COLO668 (cell line): ENCODE measurements at regions not wholly inside any gene's neighbourhood (a gene's known extent, or its start where the extent isn't known, plus 50 kb on each side); places are given as distances from the start of the nearest gene placed in this dataset.

Experiments
- DNase-seq: peaks from one replicate; lab custom pipeline; 2025; ENCODE audit not compliant: unreplicated experiment; lab: John Stamatoyannopoulos, UW

DNA sequence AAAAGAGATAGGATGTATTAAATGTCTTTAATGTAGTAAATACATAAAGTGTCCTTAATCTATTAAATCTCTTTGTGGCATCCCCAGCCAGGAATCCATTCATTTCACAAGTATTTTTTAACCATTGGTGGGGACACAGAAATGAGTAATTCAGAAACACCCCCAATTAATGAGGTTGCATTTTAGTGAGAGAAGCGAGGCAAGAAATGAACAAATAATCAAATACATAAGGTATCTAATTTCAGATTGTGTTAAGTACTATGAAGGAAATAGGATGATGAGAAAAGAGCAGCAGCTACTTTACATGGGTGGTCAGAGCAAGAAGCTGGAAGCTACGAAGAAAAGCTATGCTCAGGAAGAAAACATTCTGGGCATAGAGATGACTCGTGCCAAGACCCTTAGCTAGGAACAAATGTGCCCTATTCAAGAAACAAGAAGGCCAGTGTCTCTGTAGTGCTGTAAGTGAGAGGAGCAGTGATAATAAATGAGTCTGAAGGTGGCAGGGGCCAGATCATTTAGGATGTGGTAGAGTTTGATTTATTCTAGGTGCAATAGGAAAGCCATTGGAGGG lies 60.5 kb upstream of the IGF1 start:
- DNase-seq = no peak

DNA sequence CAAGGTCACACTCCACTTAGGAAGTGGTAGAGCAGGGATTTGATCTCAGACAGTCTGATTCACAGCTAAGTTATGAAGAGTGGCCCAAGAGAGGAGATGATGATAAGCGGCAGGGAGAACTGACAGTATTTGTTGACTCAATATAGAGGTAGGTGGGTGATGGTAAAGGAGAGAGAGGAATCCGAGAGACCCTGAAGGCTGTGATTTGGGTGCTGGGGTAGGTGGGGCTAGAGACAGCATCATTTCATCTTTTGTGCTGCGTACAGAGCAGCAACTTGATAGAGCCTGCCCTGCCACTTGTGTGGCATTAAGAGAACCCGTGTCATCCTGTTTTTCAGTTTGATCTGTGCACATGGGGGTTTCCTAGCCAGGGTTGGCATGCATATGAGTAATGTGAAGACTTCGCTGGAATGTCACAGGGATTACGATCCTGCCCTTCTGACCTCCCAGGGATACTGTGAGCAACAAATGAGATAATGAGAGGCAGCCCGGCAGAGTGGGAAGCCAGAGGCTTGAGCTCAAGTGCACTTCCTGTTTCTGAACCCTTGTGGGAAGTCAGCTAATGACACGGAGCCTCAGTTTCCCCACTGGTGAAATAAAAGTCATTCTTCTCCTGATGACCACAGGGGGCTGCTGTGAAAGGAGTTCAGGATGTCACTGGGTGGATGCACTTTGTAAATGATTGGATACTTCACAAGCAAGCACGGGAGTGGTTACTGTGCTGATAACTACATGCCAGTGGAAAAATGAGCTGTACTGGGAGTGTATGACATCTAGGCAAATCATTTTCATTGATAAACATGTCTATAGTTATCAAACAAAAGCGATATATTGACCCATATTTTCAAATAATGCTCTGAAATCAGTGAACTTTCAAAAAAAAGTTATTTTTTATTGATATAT lies 59.5 kb upstream of the IGF1 start:
- DNase-seq = no peak

DNA sequence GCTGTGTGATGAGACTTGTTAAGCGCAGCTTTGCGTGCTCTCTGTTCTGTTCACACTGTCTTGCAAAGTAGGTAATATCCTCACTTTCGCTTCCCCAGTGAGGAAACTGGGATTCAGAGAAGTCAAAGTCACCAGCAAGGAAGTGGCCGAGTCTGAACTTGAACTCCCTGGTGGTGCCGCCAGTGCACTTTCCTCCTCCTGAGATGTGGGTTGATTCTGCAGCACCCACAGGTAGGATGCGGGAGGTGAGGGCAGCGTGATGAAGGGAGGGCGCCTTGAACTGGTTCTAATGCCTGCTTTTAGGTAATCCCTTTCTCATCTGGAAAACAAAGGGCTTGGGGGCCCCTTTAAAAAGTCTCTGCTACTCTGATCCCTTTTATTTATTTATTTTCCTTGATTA lies 54.9 kb upstream of the IGF1 start:
- no peak for DNase-seq

DNA sequence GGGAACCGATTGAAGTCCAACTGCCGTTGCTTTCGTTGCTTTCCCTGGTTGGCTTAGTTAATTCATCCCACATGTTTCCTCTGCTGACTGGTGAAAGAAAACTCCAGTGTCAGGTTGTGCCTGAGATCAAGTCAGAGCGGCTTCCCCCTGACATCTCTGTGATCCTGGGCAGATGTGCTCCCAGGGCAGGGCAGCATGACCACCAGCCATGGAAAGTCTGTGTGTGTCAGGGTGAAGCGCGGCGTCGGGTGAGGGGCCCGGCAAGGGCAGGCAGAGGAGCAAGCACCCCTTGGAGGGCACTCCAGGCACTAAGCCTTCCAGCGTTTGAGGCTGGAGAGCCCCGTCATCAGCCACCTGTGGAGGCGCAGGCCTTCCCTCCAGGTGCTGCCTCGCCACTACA lies 54.5 kb upstream of the IGF1 start:
- DNase-seq = no peak

DNA sequence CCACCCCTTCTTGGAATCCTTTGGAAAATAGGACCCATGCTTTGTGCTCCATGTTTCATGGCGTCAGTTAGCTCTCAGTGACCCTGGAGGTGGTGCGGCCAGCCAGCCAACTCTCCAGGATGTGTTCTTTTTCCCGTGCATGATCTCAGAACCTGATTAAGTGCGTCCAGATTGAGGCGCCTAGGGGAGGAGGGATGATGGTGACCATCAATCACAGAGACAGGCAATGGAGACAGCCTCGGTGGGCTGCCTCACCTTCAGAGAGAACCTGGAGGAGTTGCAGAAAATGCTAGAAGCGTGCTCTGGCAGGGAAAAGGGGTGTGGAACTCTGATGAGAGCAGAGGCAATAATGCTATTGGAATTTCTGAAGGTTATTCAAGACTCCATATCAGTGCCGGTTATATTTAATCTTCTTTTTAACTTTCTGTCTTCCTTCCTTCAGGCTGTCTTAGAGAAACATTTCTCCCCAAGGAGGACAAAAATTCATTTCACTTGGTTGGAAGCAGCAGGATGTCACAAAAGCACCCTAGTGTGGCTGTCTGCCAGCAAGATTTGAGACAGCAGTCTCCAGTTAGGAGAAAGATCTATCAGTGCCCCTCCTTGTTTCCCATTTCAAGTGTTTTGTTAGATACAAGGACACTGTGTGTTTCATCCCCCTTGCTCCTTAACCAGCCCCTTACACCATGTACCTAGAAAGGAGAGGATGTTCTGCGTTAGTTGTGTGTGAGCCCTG lies 53.3 kb upstream of the IGF1 start:
- DNase-seq = no peak
